H1 (cell line): ENCODE measurements at regions not wholly inside any gene's neighbourhood (a gene's known extent, or its start where the extent isn't known, plus 50 kb on each side); places are given as distances from the start of the nearest gene placed in this dataset.

Experiments used
- CTCF ChIA-PET: fragments of 300-600 bp; sonication (Branson Sonifier 250); formaldehyde crosslinking; loops from one replicate; lab custom pipeline; 2021; ENCODE audit not compliant: partially characterized antibody; lab: Charles Lee
- POLR2A ChIA-PET: fragments of 300-600 bp; sonication (Branson Sonifier 250); formaldehyde crosslinking; loops from one replicate; lab custom pipeline; 2021; ENCODE audit warnings: inconsistent platforms; ENCODE audit not compliant: partially characterized antibody; lab: Charles Lee
- DNase-seq, 2 experiments: peaks; one replicate each; pipeline versions ENCODE4 v3.0.0 to v3.0.0-alpha.2; 2010 to 2022; ENCODE audit warnings: low spot score in 2 of 2, low read depth in 1 of 2, mixed read lengths in 1 of 2
- FAIRE-seq: peaks from 2 replicates; lab custom pipeline; 2011; peaks lifted over from hg19 to GRCh38; lab: Jason Lieb, UNC
- H2AFZ ChIP-seq: 2 replicates; pipeline ENCODE4 v1.8.1; 2012; ENCODE audit warnings: low read length, inconsistent platforms
- H2AK5ac ChIP-seq: 2 replicates; pipeline ENCODE4 v1.6.1; 2013; ENCODE audit warnings: low read depth, low read length
- H2BK120ac ChIP-seq: replicated peaks from 2 replicates; pipeline ENCODE3; 2013; ENCODE audit warnings: low read depth, low read length, inconsistent platforms
- H2BK12ac ChIP-seq: 2 replicates; pipeline ENCODE4 v1.6.1; 2013; ENCODE audit warnings: low read depth, low read length
- H2BK15ac ChIP-seq: 2 replicates; pipeline ENCODE4 v1.6.1; 2013; ENCODE audit warnings: low read length
- H2BK20ac ChIP-seq: 2 replicates; pipeline ENCODE4 v1.6.1; 2013; ENCODE audit warnings: low read length
- H2BK5ac ChIP-seq: 2 replicates; pipeline ENCODE4 v1.6.1; 2013; ENCODE audit warnings: low read depth, low read length
- H3K14ac ChIP-seq: 2 replicates; pipeline ENCODE4 v1.6.1; 2013; ENCODE audit warnings: inconsistent platforms; ENCODE audit not compliant: insufficient read length
- H3K18ac ChIP-seq: 2 replicates; pipeline ENCODE4 v1.6.1; 2013; ENCODE audit warnings: low read length; ENCODE audit errors: extremely low read depth
- H3K23ac ChIP-seq: 2 replicates; pipeline ENCODE4 v1.6.1; 2013; ENCODE audit warnings: inconsistent platforms; ENCODE audit not compliant: insufficient read length
- H3K23me2 ChIP-seq: 2 replicates; pipeline ENCODE4 v1.6.1; 2013; ENCODE audit warnings: low read depth, low read length
- H3K27ac ChIP-seq: 2 replicates; pipeline ENCODE4 v1.6.1; 2011; ENCODE audit warnings: low read depth, low read length, inconsistent platforms
- H3K27me3 ChIP-seq, 4 experiments: replicated peaks in 1 of 4; 1 replicate in 1 of 4; 2 replicates in 3 of 4; pipeline versions ENCODE4 v1.6.1 to v1.8.1; 2011 to 2013; ENCODE audit warnings: low read length in 3 of 4, mild to moderate bottlenecking in 3 of 4, inconsistent platforms in 2 of 4, mixed read lengths in 2 of 4, moderate library complexity in 1 of 4; ENCODE audit not compliant: control insufficient read depth in 3 of 4, insufficient read depth in 3 of 4; ENCODE audit errors: extremely low read depth in 1 of 4
- H3K36me3 ChIP-seq, 4 experiments: 2 replicates each; pipeline versions ENCODE4 v1.6.1 to v1.8.1; 2011 to 2013; ENCODE audit warnings: mild to moderate bottlenecking in 4 of 4, low read length in 3 of 4, moderate library complexity in 2 of 4, control low read depth in 1 of 4, inconsistent platforms in 1 of 4; ENCODE audit not compliant: insufficient read depth in 4 of 4, control insufficient read depth in 2 of 4
- H3K4ac ChIP-seq: replicated peaks from 2 replicates; pipeline ENCODE3; 2013; ENCODE audit warnings: low read length, low read depth, mixed read lengths, inconsistent platforms; ENCODE audit not compliant: insufficient read length
- H3K4me1 ChIP-seq, 4 experiments: replicated peaks in 1 of 4; 1 replicate in 1 of 4; 2 replicates in 3 of 4; pipeline versions ENCODE4 v1.6.1 to v1.8.1; 2011 to 2013; ENCODE audit warnings: low read length in 3 of 4, inconsistent platforms in 2 of 4, mixed read lengths in 1 of 4; ENCODE audit not compliant: insufficient read depth in 4 of 4, control insufficient read depth in 3 of 4
- H3K4me2 ChIP-seq, 2 experiments: 2 replicates each; pipeline versions ENCODE4 v1.6.1 to v1.8.1; 2011 to 2013; ENCODE audit warnings: low read depth in 2 of 2, low read length in 2 of 2, control low read depth in 1 of 2, inconsistent platforms in 1 of 2, mild to moderate bottlenecking in 1 of 2; ENCODE audit not compliant: insufficient read depth in 1 of 2
- H3K4me3 ChIP-seq, 4 experiments: fragments of 200-600, 300-600 bp in 1 of 4; sonication (generic), shearing (Covaris generic), sonication (Bioruptor Twin) in 1 of 4; 2 replicates each; pipeline versions ENCODE4 v1.5.1 to v1.8.1; 2011 to 2016; ENCODE audit warnings: low read length in 4 of 4, low read depth in 3 of 4, control low read depth in 2 of 4, inconsistent platforms in 2 of 4, mild to moderate bottlenecking in 2 of 4, mixed read lengths in 1 of 4, moderate library complexity in 1 of 4; ENCODE audit not compliant: insufficient read depth in 2 of 4; ENCODE audit errors: extremely low read depth in 1 of 4
- H3K56ac ChIP-seq: replicated peaks from 2 replicates; pipeline ENCODE3; 2013; ENCODE audit warnings: low read depth, mild to moderate bottlenecking, mixed read lengths, low read length, inconsistent platforms; ENCODE audit not compliant: insufficient read length
- H3K79me1 ChIP-seq: 2 replicates; pipeline ENCODE4 v1.6.1; 2013; ENCODE audit warnings: low read depth, low read length, control low read depth
- H3K79me2 ChIP-seq, 2 experiments: 2 replicates each; pipeline versions ENCODE4 v1.6.1 to v1.8.1; 2012 to 2013; ENCODE audit warnings: low read length in 2 of 2, mild to moderate bottlenecking in 2 of 2, inconsistent platforms in 1 of 2; ENCODE audit not compliant: insufficient read depth in 2 of 2, control insufficient read depth in 1 of 2
- H3K9ac ChIP-seq, 4 experiments: replicated peaks in 1 of 4; 1 replicate in 1 of 4; 2 replicates in 3 of 4; pipeline versions ENCODE4 v1.6.1 to v1.8.1; 2011 to 2013; ENCODE audit warnings: low read depth in 3 of 4, low read length in 3 of 4, control low read depth in 2 of 4, mild to moderate bottlenecking in 2 of 4, moderate library complexity in 2 of 4, inconsistent platforms in 1 of 4; ENCODE audit errors: extremely low read depth in 1 of 4
- H3K9me3 ChIP-seq, 2 experiments: 2 replicates each; pipeline versions ENCODE4 v1.6.1 to v1.8.1; 2012 to 2013; ENCODE audit warnings: mild to moderate bottlenecking in 2 of 2, moderate library complexity in 2 of 2, control low read depth in 1 of 2, inconsistent platforms in 1 of 2, low read depth in 1 of 2, low read length in 1 of 2, mixed read lengths in 1 of 2; ENCODE audit not compliant: insufficient read depth in 2 of 2
- H4K20me1 ChIP-seq, 2 experiments: replicated peaks in 1 of 2; 2 replicates each; pipeline versions ENCODE3 to v1.8.1; 2011 to 2013; ENCODE audit warnings: inconsistent platforms in 2 of 2, low read length in 2 of 2, mild to moderate bottlenecking in 1 of 2; ENCODE audit not compliant: insufficient read depth in 2 of 2, control insufficient read depth in 1 of 2
- H4K5ac ChIP-seq: 2 replicates; pipeline ENCODE4 v1.6.1; 2013; ENCODE audit warnings: low read length, low read depth, mixed read lengths, inconsistent platforms; ENCODE audit not compliant: insufficient read length
- H4K8ac ChIP-seq: 2 replicates; pipeline ENCODE4 v1.8.0; 2013; ENCODE audit warnings: mild to moderate bottlenecking, moderate library complexity, low read length, inconsistent platforms; ENCODE audit not compliant: insufficient read depth; ENCODE audit errors: extremely low read depth
- H4K91ac ChIP-seq: replicated peaks from 2 replicates; pipeline ENCODE3; 2013; ENCODE audit warnings: low read length, mixed read lengths, inconsistent platforms; ENCODE audit not compliant: insufficient read length
- BACH1 ChIP-seq: IDR thresholded peaks from 2 replicates; pipeline ENCODE4 v1.6.1; 2012; ENCODE audit warnings: low read length, improper control_type of control experiment
- BCL11A ChIP-seq, 2 experiments: IDR thresholded peaks; one replicate each; pipeline ENCODE4 v1.6.1; 2011; ENCODE audit warnings: low read depth in 2 of 2, low read length in 2 of 2, mild to moderate bottlenecking in 2 of 2
- CTBP2 ChIP-seq: IDR thresholded peaks from 2 replicates; pipeline ENCODE4 v1.7.0; 2011; ENCODE audit warnings: borderline replicate concordance, mild to moderate bottlenecking, moderate library complexity, mixed read lengths, low read length; ENCODE audit not compliant: insufficient read depth, insufficient read length
- E2F6 ChIP-seq: IDR thresholded peaks from 2 replicates; pipeline ENCODE4 v1.6.1; 2012; ENCODE audit warnings: inconsistent platforms
- EP300 ChIP-seq, 2 experiments: IDR thresholded peaks; 1 replicate in 1 of 2; 2 replicates in 1 of 2; pipeline ENCODE4 v1.6.1; 2011 to 2012; ENCODE audit warnings: low read depth in 2 of 2, low read length in 2 of 2, mild to moderate bottlenecking in 2 of 2, borderline replicate concordance in 1 of 2, inconsistent platforms in 1 of 2, moderate library complexity in 1 of 2
- EZH2 ChIP-seq: fragments of 200-600 bp; sonication (generic); IDR thresholded peaks from 2 replicates; pipeline ENCODE4 v1.7.1; 2012; ENCODE audit warnings: low read depth, mild to moderate bottlenecking, moderate library complexity, low read length, inconsistent platforms; ENCODE audit not compliant: severe bottlenecking
- JUND ChIP-seq: IDR thresholded peaks from 2 replicates; pipeline ENCODE4 v1.6.1; 2011; ENCODE audit warnings: mild to moderate bottlenecking, improper control_type of control experiment, low read length
- POLR2A ChIP-seq, 2 experiments: IDR thresholded peaks; 1 replicate in 1 of 2; 2 replicates in 1 of 2; pipeline ENCODE4 v1.6.1; 2011; ENCODE audit warnings: low read depth in 2 of 2, low read length in 2 of 2, mild to moderate bottlenecking in 2 of 2; ENCODE audit errors: control extremely low read depth in 1 of 2
- TCF12 ChIP-seq: IDR thresholded peaks from 2 replicates; pipeline ENCODE4 v1.6.1; 2011; ENCODE audit warnings: low read depth, mild to moderate bottlenecking, low read length
- USF2 ChIP-seq: IDR thresholded peaks from 2 replicates; pipeline ENCODE4 v1.6.1; 2011; ENCODE audit warnings: low read length, improper control_type of control experiment
- WGBS, 2 experiments: shearing (Covaris generic) in 1 of 2; methylation state at CpG; one replicate each; pipeline versions ENCODE4 v1.1.6 to v1.1.7; 2013 to 2015; ENCODE audit warnings: low lambda C conversion rate in 2 of 2, mixed read lengths in 2 of 2, inconsistent platforms in 1 of 2, low coverage in 1 of 2, missing lambda C conversion rate in 1 of 2; ENCODE audit not compliant: insufficient replicate concordance in 2 of 2, insufficient coverage in 1 of 2, insufficient read length in 1 of 2; ENCODE audit errors: extremely low coverage in 1 of 2, missing lambda C conversion rate in 1 of 2; 5-methylcytosine and 5-hydroxymethylcytosine counted together

- Histone ChIP-seq H3K23ac (no peak overlapping the region), H2BK120ac (no peak overlapping the region), H3K4ac (no peak overlapping the region), H2BK15ac (no peak overlapping the region), H3K4me1 (no peaks in the 10 kb centered on the region; a peak in 1 of 7 replicates), H2BK5ac (no peak overlapping the region), H3K36me3 (no peaks in the 10 kb centered on the region), H3K56ac (no peak overlapping the region), H3K4me2 (no peak overlapping the region), H2AFZ (no peak overlapping the region), H3K14ac (no peak overlapping the region), H3K27ac (no peak overlapping the region), H3K27me3 (no peaks in the 10 kb centered on the region), H3K18ac (no peak overlapping the region), H3K4me3 (no peak overlapping the region), H3K23me2 (no peaks in the 10 kb centered on the region), H3K9me3 (no peaks in the 10 kb centered on the region), H4K8ac (no peak overlapping the region), H2BK12ac (no peak overlapping the region), H4K20me1 (no peaks in the 10 kb centered on the region), H3K9ac (no peak overlapping the region), H4K5ac (no peak overlapping the region), H2BK20ac (no peak overlapping the region), H3K79me1 (no peaks in the 10 kb centered on the region), H2AK5ac (no peak overlapping the region), H3K79me2 (no peaks in the 10 kb centered on the region), H4K91ac (no peak overlapping the region)
- CTCF ChIA-PET, result interaction anchor here (0.9 kb wide), 1 partner anchor 76 kb away, joined by 4 read pairs; no protein-coding TSS in a partner anchor
- POLR2A ChIA-PET, result no interaction called here
- no peak for FAIRE-seq
- TF ChIP-seq CTBP2 (no peak), POLR2A (IDR thresholded peaks at IDR 0.05; ENCODE audit: control extremely low read depth in 1 of 2, low read depth in 2 of 2, low read length in 2 of 2) (no peak), BACH1 (no peak), E2F6 (no peak), EZH2 (no peak), EP300 (IDR thresholded peaks at IDR 0.05; ENCODE audit: borderline replicate concordance in 1 of 2, low read depth in 2 of 2, low read length in 2 of 2) (no peak), JUND (no peak), USF2 (no peak), TCF12 (no peak), BCL11A (IDR thresholded peaks at IDR 0.05; ENCODE audit: low read depth in 2 of 2, low read length in 2 of 2) (no peak)
- DNase-seq, result no peak
- WGBS, 2 experiments, result 89% methylated on average over 6 of the region's 6 CpGs; no CpG with 5 or more reads in 1 of the 2 experiments
Measured at GRCh38 chr2:236516708-236517107, 52.9 kb upstream of the ACKR3 start.
